ENCODE measurements at regions not wholly inside any gene's neighbourhood (a gene's known extent, or its start where the extent isn't known, plus 50 kb on each side); places are given as distances from the start of the nearest gene placed in this dataset.
"Not testable (repeated sequence)": the region's sequence is repeated elsewhere in the genome, so short reads cannot be mapped to it uniquely, and the experiment has no call there.

GRCh38 chr2:132254306-132254919 is 92.7 kb upstream of the ANKRD30BL start:
- not testable (repeated sequence) for TF ChIP-seq CTCF (conservative IDR thresholded peaks at IDR 0.05; ENCODE audit: low read length); EZH2phosphoT487 (IDR thresholded peaks at IDR 0.05; ENCODE audit: borderline replicate concordance)

All from Loucy (cell line).